Omental fat pad (tissue), 3 donors: ENCODE measurements at regions not wholly inside any gene's neighbourhood (a gene's known extent, or its start where the extent isn't known, plus 50 kb on each side); places are given as distances from the start of the nearest gene placed in this dataset.
"Not testable (repeated sequence)": the region's sequence is repeated elsewhere in the genome, so short reads cannot be mapped to it uniquely, and the experiment has no call there.

Experiments
- ATAC-seq: fragments of 150-250 bp; one replicate; pipeline ENCODE4 v1.9.1; 2016; ENCODE audit warnings: mild to moderate bottlenecking, moderate library complexity; ENCODE audit not compliant: low FRiP score
- DNase-seq: peaks from one replicate; pipeline ENCODE4 v3.0.0-alpha.2; 2019; ENCODE audit warnings: low spot score
- CTCF ChIP-seq, 3 donors: fragments of 450-650 bp; IDR thresholded peaks; one replicate each; pipeline ENCODE4 v1.5.1; 2016 to 2017; ENCODE audit warnings: antibody characterized with exemption in 3 of 3, mild to moderate bottlenecking in 3 of 3, moderate library complexity in 2 of 3

DNA sequence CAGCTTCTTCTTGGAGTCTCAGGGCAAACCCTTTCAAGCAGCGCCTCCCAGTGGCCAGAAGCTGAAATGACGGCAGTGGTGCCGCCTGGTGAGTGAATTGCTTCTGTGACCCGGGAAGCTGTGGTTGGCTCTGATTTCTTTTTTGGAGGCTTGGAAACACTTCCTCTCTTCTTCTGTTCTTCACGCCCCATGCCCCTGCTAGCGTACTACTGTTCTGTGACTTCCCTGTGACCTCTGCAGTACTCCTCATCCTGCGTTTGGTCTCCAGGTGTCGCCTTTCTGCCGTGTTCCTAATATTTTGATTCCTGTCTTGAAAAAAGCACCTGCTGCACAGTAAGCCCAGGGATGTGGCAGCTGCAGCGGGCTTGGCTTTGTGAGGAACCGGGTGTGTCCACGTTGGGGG, 176.4 kb downstream of the ADRA2C start:
- not testable (repeated sequence) for ATAC-seq
- TF ChIP-seq CTCF (IDR thresholded peaks at IDR 0.05): peak in 1 of 3 donors; percentile 47
- peak; percentile 42 for DNase-seq

GRCh38 chr4:3943051-3943450, 176.9 kb downstream of the ADRA2C start:
- not testable (repeated sequence) for ATAC-seq, DNase-seq

DNA sequence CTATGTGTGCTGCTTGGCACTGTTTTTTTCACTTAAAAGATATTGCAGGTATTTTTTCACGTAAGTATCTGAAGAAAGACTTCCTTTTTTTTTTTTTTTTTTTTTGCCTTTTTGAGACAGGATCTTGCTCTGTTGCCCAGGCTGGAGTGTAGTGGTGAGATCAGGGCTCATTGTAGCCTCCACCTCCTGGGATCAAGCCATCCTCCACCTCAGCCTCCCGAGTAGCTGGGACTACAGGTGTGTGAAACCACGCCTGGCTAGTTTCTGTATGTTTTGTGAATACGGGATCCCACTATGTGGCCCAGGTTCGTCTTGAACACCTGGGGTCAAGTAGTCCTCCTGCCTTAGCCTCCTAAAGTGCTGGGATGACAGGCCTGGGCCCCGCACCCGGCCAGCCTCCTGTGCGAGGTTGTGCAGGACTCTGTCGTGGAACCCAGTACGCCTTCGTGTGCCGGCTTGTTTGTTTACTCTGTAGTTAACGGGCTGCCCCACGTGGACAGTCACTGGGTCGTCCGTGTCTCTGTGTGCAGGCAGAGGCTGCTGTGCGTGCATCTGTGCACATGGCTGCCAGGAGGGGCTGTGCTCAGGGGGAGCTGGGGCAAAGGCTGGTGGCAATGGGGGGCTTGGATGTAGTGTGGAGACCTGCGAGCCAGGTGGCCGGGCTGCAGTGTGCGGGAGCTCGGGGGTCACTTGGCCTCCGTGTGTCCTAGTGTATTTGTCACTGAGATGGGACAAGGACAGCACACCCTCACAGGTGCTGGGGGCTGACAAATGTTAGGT, 179.5 kb downstream of the ADRA2C start:
- no peak for DNase-seq
- ATAC-seq: no peak
- no peak for TF ChIP-seq CTCF (IDR thresholded peaks at IDR 0.05)

GRCh38 chr4:3946553-3946952, 180.4 kb downstream of the ADRA2C start:
- not testable (repeated sequence) for DNase-seq, ATAC-seq

DNA sequence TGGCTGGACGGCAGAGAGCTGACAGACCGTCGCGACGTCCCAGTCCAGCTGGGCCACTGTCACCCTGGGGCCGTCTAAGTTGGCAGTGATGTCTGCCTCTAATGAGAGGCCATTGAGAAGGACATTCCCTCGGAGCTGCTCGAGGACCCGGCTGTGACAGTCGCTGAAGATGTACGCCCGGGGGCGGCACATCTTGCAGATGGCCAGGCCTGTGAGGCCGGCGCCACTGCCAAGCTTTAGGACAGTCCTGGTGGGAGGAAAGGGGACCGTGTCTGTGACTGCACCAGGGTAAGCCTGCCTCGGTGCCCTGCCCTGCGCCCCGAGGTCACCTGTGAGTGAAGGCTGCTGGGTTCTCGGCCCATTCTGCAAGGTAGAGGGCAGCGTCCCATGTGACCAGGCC, 181.6 kb downstream of the ADRA2C start:
- not testable (repeated sequence) for ATAC-seq, DNase-seq

DNA sequence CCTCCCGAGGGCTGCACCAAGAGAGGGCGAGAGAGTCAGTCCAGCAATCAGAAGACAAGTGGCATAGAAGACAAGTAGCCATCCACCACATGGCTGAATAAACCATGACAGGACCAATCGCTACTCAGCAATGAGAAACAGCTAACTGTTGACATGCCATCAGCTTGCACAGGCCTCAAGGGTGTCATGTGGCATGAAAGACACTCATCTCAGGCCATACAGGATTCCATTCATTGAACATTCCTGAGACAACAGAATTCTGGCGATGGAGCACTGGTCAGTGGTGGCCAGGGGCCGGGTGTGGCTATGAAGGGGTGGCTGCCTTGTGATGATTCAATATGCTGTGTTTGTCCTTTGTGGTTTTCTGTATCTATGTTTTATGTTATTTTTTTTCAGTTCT, 182.0 kb downstream of the ADRA2C start:
- not testable (repeated sequence) for ATAC-seq, DNase-seq

GRCh38 chr4:3949916-3950315, 183.7 kb downstream of the ADRA2C start:
- ATAC-seq, DNase-seq: not testable (repeated sequence)

GRCh38 chr4:3952443-3953139, 186.4 kb downstream of the ADRA2C start:
- not testable (repeated sequence) for DNase-seq, ATAC-seq

DNA sequence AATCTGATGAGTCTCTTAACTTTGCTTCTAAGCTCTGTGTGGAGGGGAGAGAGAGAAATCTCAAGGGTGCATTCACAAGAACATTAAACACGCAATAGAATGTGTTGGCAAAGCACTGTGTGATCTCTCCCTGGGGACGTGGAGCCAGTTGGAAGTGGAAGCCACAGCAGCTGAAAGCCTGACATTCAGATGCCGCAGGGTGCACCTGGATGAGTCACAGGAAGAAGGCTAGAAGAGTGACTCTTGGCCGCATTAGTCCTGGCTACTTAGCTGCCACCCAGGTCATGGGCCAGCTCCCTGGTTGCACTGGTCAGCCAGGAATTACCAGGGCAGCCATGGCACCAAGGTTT, 186.9 kb downstream of the ADRA2C start:
- DNase-seq, ATAC-seq: not testable (repeated sequence)

DNA sequence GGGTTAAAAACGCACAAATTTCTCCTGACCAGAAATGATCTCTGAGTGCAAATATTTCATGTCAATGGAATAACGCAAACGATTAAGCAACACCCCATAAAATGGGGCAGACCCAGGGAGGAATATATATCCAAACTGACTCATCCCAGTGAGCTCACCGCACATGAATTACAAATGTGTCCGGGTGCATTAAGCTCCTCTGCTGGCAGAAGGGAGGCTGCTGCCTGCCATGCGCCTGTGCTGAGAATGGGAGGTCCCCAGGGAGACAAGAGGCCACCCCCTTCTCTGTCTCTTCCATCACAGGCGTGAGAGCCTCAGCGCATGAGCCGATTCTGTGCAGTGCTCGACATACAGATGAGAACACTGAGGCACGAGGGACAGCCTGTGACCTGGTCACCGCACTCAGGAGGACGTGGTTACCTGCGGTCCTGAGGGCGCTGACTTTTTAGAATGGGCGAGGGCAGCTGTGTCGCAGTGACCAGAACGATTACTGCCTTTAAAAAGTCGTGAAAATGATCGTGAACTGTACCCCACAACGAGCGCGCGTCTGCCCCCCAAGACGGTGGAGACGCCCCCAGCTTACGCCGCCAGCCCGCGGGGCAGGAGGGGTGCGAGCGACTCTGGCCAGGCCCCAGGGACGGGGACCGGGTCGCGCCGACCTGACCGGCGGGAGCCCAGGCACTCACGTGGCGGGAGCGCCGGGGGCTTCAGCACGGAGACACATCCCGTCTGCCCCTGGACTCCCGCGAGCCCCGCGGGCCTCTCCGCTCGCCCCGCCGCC, 188.5 kb downstream of the ADRA2C start:
- DNase-seq: peak; percentile 52
- ATAC-seq: not testable (repeated sequence)

- ATAC-seq: peak; percentile 100
- DNase-seq: peak; percentile 96
Measured at GRCh38 chr4:3955321-3956164, 189.4 kb downstream of the ADRA2C start.

DNA sequence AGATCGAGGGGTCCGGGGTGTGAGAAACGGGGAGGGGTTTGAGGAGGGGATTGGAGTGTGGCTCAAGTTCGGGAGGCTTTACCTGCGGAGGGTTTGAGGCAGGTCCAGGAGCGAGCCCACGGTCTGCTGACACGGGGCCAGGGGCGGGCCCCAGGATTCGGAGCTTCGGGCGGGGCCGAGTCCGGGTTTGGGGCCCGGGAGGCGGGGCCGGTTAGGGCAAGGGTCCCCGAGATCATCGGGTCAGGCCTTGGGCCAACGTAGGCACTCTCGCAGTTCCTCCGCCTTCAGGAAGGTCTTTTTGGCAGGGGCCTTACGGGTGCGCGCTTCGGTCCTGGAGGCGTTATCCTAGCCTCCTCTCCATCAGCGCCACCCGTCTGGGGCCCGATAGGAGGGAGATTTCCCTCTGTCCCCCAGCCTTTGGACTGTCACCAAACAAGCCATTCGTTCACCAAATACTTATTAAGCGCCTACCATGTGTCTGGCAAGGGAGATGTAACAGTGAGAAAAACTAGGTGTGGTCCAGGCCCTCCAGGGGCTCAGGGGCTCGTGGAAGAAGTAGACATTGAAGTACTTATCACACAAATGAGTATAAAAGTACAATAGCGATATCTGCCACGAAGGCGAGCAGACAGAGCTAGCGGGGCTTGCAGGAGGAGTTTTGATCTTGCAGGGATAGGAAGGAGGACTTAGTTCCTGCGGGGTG, 190.1 kb downstream of the ADRA2C start:
- ATAC-seq, DNase-seq: not testable (repeated sequence)

GRCh38 chr4:3961091-3961672, 195.0 kb downstream of the ADRA2C start:
- DNase-seq, ATAC-seq: not testable (repeated sequence)

DNA sequence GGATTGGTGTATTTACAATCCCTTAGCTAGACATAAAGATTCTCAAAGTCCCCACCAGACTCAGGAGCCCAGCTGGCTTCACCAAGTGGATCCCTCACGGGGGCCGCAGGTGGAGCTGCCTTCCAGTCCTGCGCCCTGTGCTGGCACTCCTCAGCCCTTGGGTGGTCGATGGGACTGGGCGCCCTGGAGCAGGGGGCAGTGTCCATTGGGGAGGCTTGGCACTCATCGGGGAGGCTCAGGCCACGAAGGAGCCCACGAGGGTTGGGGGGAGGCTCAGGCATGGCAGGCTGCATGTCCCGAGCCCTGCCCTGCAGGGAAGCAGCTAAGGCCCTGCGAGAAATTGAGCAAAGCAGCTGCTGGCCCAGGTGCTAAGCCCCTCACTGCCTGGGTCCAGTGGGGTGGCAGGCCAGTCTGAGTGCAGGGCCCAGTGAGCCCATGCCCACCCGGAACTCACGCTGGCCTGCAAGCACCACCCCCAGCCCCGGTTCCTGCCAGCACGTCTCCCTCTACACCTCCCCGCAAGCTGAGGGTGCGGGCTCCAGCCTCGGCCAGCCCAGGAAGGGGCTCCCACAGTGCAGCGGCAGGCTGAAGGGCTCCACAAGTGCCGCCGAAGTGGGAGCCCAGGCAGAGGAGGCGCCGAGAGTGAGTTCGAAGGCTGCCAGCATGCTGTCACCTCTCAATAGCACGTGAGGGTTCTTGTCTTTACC, 198.5 kb downstream of the ADRA2C start:
- not testable (repeated sequence) for DNase-seq, ATAC-seq
